Keratinocyte (primary cell): ENCODE measurements at regions not wholly inside any gene's neighbourhood (a gene's known extent, or its start where the extent isn't known, plus 50 kb on each side); places are given as distances from the start of the nearest gene placed in this dataset.

Experiments used
- DNase-seq: peaks from one replicate; pipeline ENCODE4 v3.0.0-alpha.2; 2011; ENCODE audit warnings: low read depth, missing footprints, low spot score
- FAIRE-seq: peaks from 2 replicates; lab custom pipeline; 2011; peaks lifted over from hg19 to GRCh38; lab: Jason Lieb, UNC
- H2AFZ ChIP-seq: 2 replicates; pipeline ENCODE4 v1.6.0; 2012; ENCODE audit warnings: low read length, control low read depth, inconsistent platforms; ENCODE audit not compliant: control insufficient read depth
- H3K27ac ChIP-seq: 2 replicates; pipeline ENCODE4 v1.5.1; 2011; ENCODE audit warnings: low read length; ENCODE audit not compliant: control insufficient read depth, insufficient read depth
- H3K27me3 ChIP-seq: 3 replicates; pipeline ENCODE4 v1.6.0; 2011; ENCODE audit warnings: low read length; ENCODE audit not compliant: control insufficient read depth, insufficient read depth; ENCODE audit errors: extremely low read depth
- H3K36me3 ChIP-seq, 2 experiments: 2 replicates in 1 of 2; 3 replicates in 1 of 2; pipeline ENCODE4 v1.5.1; 2011; ENCODE audit warnings: low read length in 2 of 2, mild to moderate bottlenecking in 1 of 2; ENCODE audit not compliant: control insufficient read depth in 2 of 2, insufficient read depth in 2 of 2; ENCODE audit errors: extremely low read depth in 1 of 2
- H3K4me1 ChIP-seq: 3 replicates; pipeline ENCODE4 v1.5.1; 2011; ENCODE audit warnings: low read length; ENCODE audit not compliant: control insufficient read depth, insufficient read depth; ENCODE audit errors: extremely low read depth
- H3K4me2 ChIP-seq: 3 replicates; pipeline ENCODE4 v1.6.0; 2011; ENCODE audit warnings: low read depth, low read length; ENCODE audit not compliant: control insufficient read depth, insufficient read depth; ENCODE audit errors: extremely low read depth
- H3K4me3 ChIP-seq, 3 experiments: fragments of 200-600 bp in 1 of 3; sonication (generic) in 1 of 3; 2 replicates in 2 of 3; 3 replicates in 1 of 3; pipeline ENCODE4 v1.5.1; 2011 to 2016; ENCODE audit warnings: low read length in 3 of 3, mild to moderate bottlenecking in 3 of 3, control low read depth in 2 of 3, inconsistent platforms in 1 of 3, low read depth in 1 of 3, mixed read lengths in 1 of 3, mixed run types in 1 of 3, moderate library complexity in 1 of 3; ENCODE audit not compliant: control insufficient read depth in 2 of 3, insufficient read depth in 2 of 3; ENCODE audit errors: extremely low read depth in 1 of 3
- H3K79me2 ChIP-seq: 2 replicates; pipeline ENCODE4 v1.6.0; 2012; ENCODE audit warnings: low read length; ENCODE audit not compliant: control insufficient read depth, insufficient read depth
- H3K9ac ChIP-seq: 3 replicates; pipeline ENCODE4 v1.6.0; 2011; ENCODE audit warnings: low read length; ENCODE audit not compliant: control insufficient read depth, insufficient read depth; ENCODE audit errors: extremely low read depth
- H3K9me1 ChIP-seq: 3 replicates; pipeline ENCODE4 v1.6.0; 2011; ENCODE audit warnings: low read length; ENCODE audit not compliant: control insufficient read depth, insufficient read depth; ENCODE audit errors: extremely low read depth
- H3K9me3 ChIP-seq: 2 replicates; pipeline ENCODE4 v1.5.1; 2012; ENCODE audit warnings: low read depth, low read length; ENCODE audit not compliant: control insufficient read depth
- H4K20me1 ChIP-seq: 3 replicates; pipeline ENCODE4 v1.6.0; 2011; ENCODE audit warnings: low read length; ENCODE audit not compliant: control insufficient read depth, insufficient read depth; ENCODE audit errors: extremely low read depth
- EZH2 ChIP-seq: IDR thresholded peaks from one replicate; pipeline ENCODE4 v1.6.1; 2012; ENCODE audit warnings: inconsistent platforms, mild to moderate bottlenecking, low read length, moderate library complexity
- dilution Hi-C: fragments of 300-500 bp; cut with MboI; formaldehyde crosslinking; loops from one replicate; pipeline ENCODE4 v1.7.0; 2020; ENCODE audit warnings: low sequenced_read_pairs; ENCODE audit not compliant: extremely low pct_ligation_motif_present
- TF ChIP-seq, protein P1 (sequence below), 3 experiments: IDR thresholded peaks in 1 of 3; conservative IDR thresholded peaks in 1 of 3; optimal IDR thresholded peaks in 1 of 3; 2 replicates in 2 of 3; 3 replicates in 1 of 3; pipeline versions ENCODE3 to v1.5.1; 2011; ENCODE audit warnings: low read length in 3 of 3, mild to moderate bottlenecking in 3 of 3, moderate library complexity in 2 of 3, control low read depth in 1 of 3, inconsistent platforms in 1 of 3; ENCODE audit not compliant: insufficient read depth in 2 of 3; ENCODE audit errors: extremely low read depth in 1 of 3

DNA sequence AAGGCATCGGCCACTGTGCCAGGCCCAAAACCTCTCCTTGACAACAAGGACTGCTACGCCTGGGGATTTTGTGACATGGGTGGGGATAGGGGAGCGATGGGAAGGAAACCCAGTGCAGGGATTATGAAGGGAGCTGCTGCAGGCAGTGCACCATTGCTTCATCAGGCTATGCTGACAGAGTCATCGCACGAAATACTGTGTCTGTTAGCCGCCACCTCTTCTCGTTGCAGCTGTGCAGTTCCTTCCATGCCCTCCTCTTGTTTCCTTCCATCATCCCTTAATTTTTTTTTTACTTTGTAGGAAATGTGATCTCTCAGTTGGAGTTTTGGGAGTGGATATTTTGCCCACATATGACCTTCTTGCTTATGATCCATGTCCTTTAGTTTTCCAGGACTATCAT lies 178.7 kb downstream of the RFC3 start:
- Histone ChIP-seq H3K9ac (no peak overlapping the region), H2AFZ (no peak overlapping the region), H3K4me3 (no peak overlapping the region), H3K27me3 (no peaks in the 10 kb centered on the region), H3K4me1 (no peaks in the 10 kb centered on the region), H3K4me2 (no peak overlapping the region), H3K27ac (no peak overlapping the region), H3K9me3 (no peaks in the 10 kb centered on the region), H4K20me1 (no peaks in the 10 kb centered on the region), H3K36me3 (no peaks in the 10 kb centered on the region), H3K9me1 (no peaks in the 10 kb centered on the region), H3K79me2 (no peaks in the 10 kb centered on the region)
- DNase-seq: no peak
- dilution Hi-C loops: no loop called here
- FAIRE-seq: no peak
- TF ChIP-seq, protein P1, sequence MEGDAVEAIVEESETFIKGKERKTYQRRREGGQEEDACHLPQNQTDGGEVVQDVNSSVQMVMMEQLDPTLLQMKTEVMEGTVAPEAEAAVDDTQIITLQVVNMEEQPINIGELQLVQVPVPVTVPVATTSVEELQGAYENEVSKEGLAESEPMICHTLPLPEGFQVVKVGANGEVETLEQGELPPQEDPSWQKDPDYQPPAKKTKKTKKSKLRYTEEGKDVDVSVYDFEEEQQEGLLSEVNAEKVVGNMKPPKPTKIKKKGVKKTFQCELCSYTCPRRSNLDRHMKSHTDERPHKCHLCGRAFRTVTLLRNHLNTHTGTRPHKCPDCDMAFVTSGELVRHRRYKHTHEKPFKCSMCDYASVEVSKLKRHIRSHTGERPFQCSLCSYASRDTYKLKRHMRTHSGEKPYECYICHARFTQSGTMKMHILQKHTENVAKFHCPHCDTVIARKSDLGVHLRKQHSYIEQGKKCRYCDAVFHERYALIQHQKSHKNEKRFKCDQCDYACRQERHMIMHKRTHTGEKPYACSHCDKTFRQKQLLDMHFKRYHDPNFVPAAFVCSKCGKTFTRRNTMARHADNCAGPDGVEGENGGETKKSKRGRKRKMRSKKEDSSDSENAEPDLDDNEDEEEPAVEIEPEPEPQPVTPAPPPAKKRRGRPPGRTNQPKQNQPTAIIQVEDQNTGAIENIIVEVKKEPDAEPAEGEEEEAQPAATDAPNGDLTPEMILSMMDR (optimal IDR thresholded peaks at IDR 0.05 in 1 of 3, IDR thresholded peaks at IDR 0.05 in 1 of 3, conservative IDR thresholded peaks at IDR 0.05 in 1 of 3; ENCODE audit: extremely low read depth in 1 of 3, insufficient read depth in 2 of 3, low read length in 3 of 3): no peak
- no peak for TF ChIP-seq EZH2

DNA sequence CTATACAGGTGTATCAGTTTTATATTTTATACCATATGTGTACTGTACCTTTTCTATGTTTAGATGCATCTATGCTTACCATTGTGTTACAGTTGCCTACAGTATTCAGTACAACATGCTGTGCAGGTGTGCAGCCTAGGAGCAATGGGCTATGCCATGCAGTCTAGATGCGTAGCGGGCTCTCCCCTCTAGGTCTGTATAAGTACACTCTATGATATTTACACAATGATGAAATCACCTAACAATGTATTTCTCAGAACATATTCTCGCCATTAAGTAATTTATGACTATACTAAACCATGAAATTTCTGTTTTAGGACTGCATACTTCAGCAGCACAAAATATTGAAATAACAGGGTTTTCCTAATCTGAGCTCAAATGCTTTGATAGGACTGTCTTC lies 179.6 kb downstream of the RFC3 start:
- H3K27ac ChIP-seq: no peak overlapping the region
- dilution Hi-C loops: no loop called here
- no peak overlapping the region for H3K4me2 ChIP-seq

More for the DNA sequence above, 179.6 kb downstream of the RFC3 start:
- DNase-seq (no peak), FAIRE-seq (no peak)
- Histone ChIP-seq H3K9ac (no peak overlapping the region), H3K79me2 (no peaks in the 10 kb centered on the region), H3K36me3 (no peaks in the 10 kb centered on the region), H3K27me3 (no peaks in the 10 kb centered on the region), H3K4me3 (no peak overlapping the region), H3K9me3 (no peaks in the 10 kb centered on the region), H4K20me1 (no peaks in the 10 kb centered on the region), H3K9me1 (no peaks in the 10 kb centered on the region), H3K4me1 (no peaks in the 10 kb centered on the region), H2AFZ (no peak overlapping the region)
- TF ChIP-seq, protein P1 (optimal IDR thresholded peaks at IDR 0.05 in 1 of 3, IDR thresholded peaks at IDR 0.05 in 1 of 3, conservative IDR thresholded peaks at IDR 0.05 in 1 of 3; ENCODE audit: extremely low read depth in 1 of 3, insufficient read depth in 2 of 3, low read length in 3 of 3): no peak
- TF ChIP-seq EZH2: no peak
